ENCODE measurements at regions not wholly inside any gene's neighbourhood (a gene's known extent, or its start where the extent isn't known, plus 50 kb on each side); places are given as distances from the start of the nearest gene placed in this dataset.

- no peak for DNase-seq
Observed at GRCh38 chr2:11018651-11019185, 107.0 kb downstream of the KCNF1 start.

- DNase-seq: no peak
Observed at GRCh38 chr2:11019614-11020013, 107.9 kb downstream of the KCNF1 start.

GRCh38 chr2:11022064-11022463 lies 110.3 kb downstream of the KCNF1 start:
- DNase-seq: no peak

GRCh38 chr2:11022591-11023273 lies 111.0 kb downstream of the KCNF1 start:
- no peak for DNase-seq

GRCh38 chr2:11023326-11024258 lies 111.9 kb downstream of the KCNF1 start:
- no peak for DNase-seq

- DNase-seq: peak; percentile 49
Observed at GRCh38 chr2:11024259-11024645, 112.5 kb downstream of the KCNF1 start.

- DNase-seq: no peak
Observed at GRCh38 chr2:11024687-11025086, 113.0 kb downstream of the KCNF1 start.

GRCh38 chr2:11026286-11026921 lies 114.7 kb downstream of the KCNF1 start:
- DNase-seq: no peak

GRCh38 chr2:11027195-11027594 lies 115.5 kb downstream of the KCNF1 start:
- no peak for DNase-seq

- no peak for DNase-seq
Observed at GRCh38 chr2:11028407-11028916, 116.7 kb downstream of the KCNF1 start.

GRCh38 chr2:11029136-11029535 lies 117.4 kb downstream of the KCNF1 start:
- DNase-seq: no peak

GRCh38 chr2:11030036-11030435 lies 118.3 kb downstream of the KCNF1 start:
- DNase-seq: no peak

- DNase-seq: no peak
Observed at GRCh38 chr2:11030909-11031308, 119.2 kb downstream of the KCNF1 start.

- DNase-seq: no peak
Observed at GRCh38 chr2:11031876-11032275, 120.1 kb downstream of the KCNF1 start.

- no peak for DNase-seq
Observed at GRCh38 chr2:11032396-11032795, 120.7 kb downstream of the KCNF1 start.

- DNase-seq: no peak
Observed at GRCh38 chr2:11033114-11033513, 121.4 kb downstream of the KCNF1 start.

- DNase-seq: no peak
Observed at GRCh38 chr2:11038641-11039040, 116.6 kb upstream of the SLC66A3 start.

GRCh38 chr2:11040992-11041391 lies 114.3 kb upstream of the SLC66A3 start:
- no peak for DNase-seq

- no peak for DNase-seq
Observed at GRCh38 chr2:11042841-11043240, 112.4 kb upstream of the SLC66A3 start.

GRCh38 chr2:11043245-11043644 lies 112.0 kb upstream of the SLC66A3 start:
- no peak for DNase-seq

GRCh38 chr2:11044201-11044600 lies 111.1 kb upstream of the SLC66A3 start:
- DNase-seq: no peak

GRCh38 chr2:11045294-11045693 lies 110.0 kb upstream of the SLC66A3 start:
- no peak for DNase-seq

- DNase-seq: no peak
Observed at GRCh38 chr2:11048335-11049008, 106.8 kb upstream of the SLC66A3 start.

Measured in retina (tissue), 1 donor.